GM21717 (cell line): ENCODE measurements at regions not wholly inside any gene's neighbourhood (a gene's known extent, or its start where the extent isn't known, plus 50 kb on each side); places are given as distances from the start of the nearest gene placed in this dataset.

Experiments
- ATAC-seq: cut with Tn5 transposase; IDR thresholded peaks from one replicate; pipeline ENCODE4 v1.9.1; 2021; ENCODE audit warnings: mild to moderate bottlenecking, moderate library complexity; ENCODE audit not compliant: unreplicated experiment

DNA sequence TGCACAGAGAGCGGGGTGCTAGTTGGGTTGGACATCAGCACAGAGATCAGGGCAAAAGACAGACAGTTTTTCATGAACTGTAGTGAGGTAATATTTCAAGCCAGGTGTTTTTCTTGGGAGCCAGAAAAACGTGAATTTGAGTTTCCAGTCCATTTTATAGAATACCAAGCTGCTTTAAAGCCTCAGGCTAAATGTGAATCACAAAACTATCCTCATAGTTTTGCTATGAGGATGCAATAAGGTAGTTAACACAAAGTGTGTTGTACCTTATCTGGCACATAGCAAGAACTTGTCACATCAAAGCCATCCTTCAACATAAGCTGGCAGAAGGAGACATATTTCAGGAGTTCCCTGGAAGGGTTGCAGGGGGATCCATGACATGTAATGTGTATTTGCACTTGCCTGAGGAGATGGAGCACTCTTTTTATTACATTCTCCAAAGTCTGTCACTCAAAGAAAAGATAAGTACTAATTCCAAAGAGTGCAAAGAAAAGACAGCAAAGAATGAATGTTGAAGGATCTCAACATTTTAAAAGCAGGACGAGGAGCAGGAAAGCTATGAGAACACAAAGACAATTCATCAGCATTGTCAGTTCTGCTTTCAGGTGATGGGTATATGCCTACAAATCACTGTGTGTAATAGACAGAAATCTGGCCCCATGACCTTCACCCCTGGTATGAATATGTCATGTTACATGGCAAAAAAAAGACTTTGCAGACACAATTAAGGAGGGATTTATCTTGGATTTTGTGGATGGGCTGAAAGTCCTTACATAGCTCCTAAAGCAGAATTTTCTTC, 1046.4 kb downstream of the NTRK3 start:
- ATAC-seq: no peak

DNA sequence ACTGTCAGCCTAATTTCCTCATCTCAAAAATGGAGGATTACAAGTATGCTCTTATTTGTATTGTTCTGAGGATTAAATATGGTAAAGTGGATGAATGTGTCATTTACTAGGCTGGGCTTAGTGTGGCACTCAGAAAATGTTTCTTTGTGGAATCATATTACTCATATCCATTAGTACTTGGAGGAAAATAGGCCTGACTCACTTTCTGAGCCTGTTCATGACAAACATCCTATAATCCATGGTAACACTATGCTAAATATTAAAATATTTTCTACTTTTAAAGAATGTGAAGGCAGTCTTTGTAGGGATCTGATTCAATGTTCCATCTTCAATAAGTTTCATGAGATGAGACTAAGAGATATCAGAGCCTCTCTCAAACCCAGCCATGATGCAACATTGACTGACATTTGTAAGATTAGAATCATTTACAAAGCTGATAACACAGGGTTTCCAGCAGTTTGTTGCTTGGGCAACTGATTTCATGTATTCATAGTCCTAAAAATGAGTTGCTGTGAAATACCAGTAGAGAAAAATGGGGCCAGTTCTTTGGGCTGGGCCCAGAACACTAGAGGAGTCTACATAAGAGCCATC, 1048.5 kb downstream of the NTRK3 start:
- ATAC-seq: no peak

DNA sequence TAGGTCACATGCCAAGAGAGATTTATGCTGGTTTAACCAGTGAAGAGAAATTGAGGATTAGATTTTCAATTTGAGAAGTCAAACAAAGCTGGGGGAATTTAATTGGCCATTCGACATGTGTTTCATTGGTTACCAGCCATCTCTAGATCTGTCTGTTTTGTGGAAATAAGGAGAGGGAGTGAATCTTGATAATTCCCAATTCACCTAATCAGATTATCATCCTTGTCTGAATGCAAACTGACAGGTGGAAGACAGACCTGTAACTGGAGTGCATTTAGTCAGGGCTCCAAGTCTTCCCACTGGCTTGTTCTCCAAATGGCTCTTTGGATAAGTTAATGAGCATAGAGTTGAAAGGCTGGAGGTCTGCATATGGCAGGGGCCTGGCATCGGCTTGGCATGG, 1049.3 kb downstream of the NTRK3 start:
- ATAC-seq: no peak

DNA sequence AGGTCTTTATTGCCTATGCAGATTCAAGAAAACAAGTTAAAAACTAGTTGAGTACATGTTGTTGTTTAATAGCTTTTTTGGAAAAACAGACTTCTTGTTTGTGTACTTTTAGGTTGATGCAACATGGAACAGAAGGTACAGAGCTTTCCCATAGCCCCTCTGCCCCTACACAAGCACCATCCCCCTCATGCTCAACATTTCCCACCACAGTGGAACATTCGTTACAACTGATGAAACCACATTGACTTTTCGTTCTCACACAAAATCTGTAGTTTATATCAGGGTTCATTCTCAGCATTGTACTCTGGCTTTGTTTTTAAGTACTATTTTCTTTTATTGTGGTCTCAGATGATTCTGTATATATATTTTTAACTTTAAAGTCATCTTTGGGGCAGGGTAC, 1054.6 kb downstream of the NTRK3 start:
- no peak for ATAC-seq

DNA sequence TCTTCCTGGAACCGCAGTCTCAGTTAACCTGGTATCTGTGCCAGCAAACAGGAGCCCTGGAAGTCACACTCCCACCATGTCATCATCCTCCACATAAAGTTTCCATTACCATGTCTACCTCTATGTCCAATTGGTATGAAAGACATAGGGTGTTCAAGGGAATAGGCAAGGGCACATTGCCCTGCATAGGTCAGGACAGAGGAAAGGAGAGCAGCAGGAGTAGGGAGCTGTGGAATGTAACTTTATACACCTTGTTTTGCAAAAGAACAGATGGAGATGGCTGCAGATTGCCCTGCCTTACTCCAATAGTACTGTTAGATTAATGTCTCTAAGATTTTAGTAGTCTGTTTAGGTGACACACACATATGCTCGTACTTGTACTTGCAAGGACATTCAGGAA, 1056.4 kb downstream of the NTRK3 start:
- no peak for ATAC-seq

DNA sequence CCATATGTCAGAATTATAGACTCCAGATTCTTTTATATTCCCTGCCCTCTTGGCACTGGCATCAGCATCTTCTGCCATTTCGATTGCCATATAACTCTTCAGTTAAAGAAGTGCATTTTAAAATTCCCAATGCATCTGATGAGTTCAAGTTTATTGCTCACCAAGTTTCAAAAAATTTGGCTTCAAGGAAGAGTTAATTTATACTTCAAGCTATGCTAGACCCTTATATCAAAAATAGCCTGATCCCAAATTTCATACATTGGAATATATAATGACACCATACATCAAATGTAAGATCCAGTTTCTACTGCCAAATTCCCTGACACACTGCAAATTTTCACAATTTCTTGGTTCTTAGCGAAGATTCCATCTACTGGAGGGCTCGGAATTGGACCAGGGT, 1058.6 kb downstream of the NTRK3 start:
- no peak for ATAC-seq

DNA sequence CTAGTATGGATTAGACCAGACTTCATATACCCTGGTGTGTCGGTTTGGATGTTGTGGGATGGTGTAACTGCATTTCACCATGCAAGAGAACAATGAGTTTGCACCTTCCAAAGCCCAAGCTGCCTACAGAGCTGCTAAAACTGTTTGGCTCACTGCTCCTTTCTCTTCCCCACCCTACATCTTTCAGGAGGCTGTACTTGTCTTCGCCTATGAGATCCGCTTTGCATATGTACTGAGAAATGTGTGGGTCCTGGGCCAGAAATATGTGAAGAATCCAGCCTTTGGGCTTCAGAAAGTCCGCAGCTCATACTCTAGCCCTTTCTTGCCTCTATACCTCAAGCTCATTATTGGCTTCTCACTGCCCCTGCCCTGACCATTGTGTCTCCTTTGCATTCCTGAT, 1060.0 kb downstream of the NTRK3 start:
- no peak for ATAC-seq

DNA sequence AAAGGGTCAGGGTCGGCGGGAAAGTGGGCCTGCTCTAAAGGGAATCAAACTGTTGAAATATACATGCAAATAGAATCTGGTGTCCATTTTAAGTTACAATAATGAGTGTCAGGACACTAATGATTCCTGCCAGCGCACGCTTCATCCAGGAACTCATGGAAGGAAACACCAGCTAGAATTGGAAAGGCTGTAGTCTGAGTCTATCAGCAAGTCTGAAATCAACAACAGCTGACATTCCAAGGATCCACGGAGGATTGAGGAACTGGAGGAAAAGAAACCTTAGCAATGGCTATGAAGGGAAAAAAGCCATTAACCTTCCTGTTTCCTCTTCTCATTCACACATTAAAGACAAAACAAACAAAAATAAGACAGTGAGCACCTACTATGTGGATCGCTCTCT, 1063.1 kb downstream of the NTRK3 start:
- no peak for ATAC-seq

DNA sequence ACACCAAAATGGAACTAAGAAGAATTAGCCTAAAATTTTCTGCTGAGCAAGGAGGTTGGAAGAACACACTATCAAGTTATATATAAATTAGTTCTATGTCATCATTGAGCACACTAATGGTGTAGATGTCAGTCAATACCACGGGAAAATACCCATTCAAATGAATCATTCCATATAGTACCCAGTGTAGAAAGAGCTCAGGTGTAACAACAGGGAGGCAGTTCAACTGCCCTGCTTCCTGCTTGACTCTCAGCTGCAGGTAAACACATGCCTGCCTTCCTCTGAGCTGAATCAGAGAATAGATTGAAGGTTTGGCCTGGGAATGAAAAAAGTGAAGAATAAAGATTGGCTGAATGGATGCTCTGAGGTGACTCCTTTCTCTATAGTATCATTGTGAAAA, 1088.0 kb downstream of the AGBL1 start:
- ATAC-seq: no peak

DNA sequence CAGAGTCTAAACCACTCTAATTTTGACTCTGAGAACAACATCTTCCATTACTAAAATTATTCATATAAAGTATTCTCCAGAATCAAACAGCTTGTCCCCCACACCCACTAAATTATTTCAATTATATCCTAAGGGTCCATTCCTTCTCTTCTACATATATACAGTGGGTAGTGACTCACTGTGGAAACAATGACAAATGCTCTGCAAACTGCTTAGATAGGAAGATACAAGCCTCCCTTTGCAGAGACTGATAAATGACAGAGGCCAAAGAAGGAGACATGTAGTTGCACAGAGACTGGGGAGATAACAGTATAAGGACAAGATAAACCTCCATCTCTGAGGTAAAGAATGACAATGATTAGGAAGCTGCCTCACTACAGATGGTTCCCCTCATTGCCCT, 1087.4 kb downstream of the AGBL1 start:
- ATAC-seq: no peak

DNA sequence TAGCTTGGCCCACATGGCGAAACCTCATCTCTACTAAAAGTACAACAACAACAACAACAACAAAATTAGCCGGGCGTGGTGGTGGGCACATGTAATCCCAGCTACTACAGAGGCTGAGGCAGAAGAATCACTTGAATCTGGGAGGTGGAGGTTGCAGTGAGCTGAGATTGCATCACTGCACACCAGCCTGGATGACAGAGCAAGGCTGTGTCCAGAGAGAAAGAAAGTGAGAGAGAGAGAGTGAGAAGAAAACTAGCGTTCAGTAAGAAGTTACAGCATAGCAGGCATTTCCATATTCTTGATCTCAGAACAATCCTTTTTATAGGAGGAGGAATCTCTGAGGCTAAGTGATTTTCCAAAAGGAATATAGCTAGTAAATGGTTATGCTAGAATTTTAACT, 1076.1 kb downstream of the AGBL1 start:
- ATAC-seq: no peak

DNA sequence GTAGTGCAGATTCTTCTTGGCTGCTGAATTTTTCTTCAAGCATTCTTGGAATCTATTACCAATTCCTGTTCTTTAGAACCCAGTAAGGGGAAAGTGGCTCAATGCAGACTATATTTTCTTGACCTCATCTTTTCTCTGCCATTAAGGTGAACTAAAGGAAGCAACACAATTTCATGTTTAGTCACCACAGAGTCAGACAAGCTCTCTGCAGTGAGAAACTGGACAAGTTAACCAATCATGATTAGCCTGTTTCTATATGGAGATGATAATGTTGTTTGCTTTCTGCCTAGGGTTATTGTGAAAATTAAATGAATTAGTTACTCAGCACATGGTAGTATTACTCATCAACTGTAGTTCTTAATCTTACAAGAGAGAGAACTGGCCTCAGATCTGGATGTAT, 1075.1 kb downstream of the AGBL1 start:
- no peak for ATAC-seq

DNA sequence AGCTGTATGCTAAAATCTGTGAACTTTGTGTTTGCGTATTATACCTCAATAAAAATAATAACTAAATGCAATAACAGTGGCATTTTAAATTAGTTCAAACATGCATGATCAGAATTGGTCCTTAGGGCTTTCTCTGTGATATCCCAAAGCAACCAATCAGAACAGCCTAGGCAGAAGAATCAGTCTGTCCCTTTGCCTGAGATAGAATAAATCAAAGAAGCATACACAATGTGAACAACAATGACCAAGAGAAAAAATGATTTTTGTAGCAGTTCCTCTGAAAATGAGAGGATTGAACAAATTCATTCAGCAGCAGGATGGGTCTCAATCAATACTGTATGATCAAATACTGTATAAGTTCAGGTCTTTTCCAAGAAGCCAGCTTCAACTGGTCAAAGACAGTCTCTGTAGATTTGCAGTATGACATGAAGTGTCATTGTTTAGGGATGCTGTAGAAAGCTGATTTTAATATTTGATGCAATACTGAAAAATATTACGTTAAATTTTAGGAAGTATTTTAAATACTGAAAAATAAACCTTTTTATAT, 1071.6 kb downstream of the AGBL1 start:
- no peak for ATAC-seq

DNA sequence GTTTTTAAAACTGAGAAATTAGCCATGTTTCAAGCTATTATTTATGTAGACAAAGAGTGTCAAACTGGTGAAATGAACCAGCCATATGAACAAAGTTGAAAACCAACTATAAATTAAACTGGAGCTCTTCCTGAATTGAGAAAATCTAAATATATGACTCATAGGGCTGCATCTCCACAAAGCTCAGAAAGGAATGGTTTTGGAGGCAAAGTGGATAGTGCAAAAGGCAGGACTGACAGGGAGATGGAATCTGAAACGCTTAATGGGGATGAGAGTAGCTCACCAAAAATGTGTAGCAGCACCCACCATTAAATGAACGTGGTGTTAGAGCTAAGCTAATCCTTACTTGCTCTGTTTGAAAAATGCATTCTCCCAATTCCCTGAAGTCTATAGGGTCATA, 1066.0 kb downstream of the AGBL1 start:
- no peak for ATAC-seq

DNA sequence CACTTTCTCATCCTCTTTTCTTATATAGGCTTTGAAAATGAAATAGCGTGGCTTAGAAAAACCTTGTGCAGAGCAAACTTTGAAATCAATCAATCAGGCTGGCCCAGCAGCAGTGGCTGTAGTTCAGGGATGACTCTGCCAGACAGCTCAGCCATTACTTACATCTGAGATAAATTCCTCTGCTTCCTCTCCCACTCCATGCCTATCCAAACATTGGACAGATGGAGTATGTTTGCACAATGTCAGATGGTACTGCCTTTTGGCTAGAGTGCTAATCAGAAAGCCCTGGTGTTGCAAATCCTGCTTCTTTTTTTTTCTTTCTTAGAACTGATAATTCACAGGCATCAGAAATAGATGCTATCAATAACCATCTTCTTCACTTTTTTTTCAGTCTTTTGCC, 1065.1 kb downstream of the AGBL1 start:
- ATAC-seq: no peak

DNA sequence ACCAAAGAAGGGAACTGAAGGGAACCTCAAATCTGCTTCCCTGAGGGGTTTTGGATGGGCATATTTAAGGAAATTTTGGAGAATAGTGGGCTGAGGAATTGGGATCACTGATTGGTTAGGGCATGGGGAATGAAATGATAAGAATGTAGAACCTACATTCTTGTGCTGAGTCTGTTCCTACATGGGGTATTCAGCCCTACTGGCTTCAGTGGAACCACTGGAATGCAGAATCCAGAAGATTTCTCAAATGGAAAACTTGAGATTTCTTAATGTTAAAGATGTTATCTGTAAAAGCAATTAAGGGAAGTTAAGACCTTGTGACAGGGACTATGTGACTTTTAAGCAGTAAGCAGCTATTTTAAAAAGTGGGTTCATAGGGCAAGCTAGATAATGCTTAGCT, 1062.4 kb downstream of the AGBL1 start:
- ATAC-seq: no peak

DNA sequence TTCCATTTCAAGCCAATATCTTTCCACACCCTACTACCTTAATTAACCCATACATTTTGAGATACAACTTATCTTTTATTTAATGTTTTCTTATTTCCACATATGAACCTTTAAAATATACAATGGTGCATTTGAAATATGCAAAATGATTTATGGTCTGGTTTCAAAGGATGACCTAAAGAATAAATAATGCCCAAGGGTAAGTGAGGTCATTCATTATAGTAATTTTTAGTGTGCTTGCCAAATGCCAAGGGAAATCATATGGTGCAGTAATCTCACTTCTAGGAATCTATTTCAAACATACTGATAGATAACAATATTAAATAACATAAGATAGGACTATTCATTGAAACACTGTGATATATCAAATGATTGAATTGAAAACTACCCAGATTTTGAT, 1055.4 kb downstream of the AGBL1 start:
- no peak for ATAC-seq

DNA sequence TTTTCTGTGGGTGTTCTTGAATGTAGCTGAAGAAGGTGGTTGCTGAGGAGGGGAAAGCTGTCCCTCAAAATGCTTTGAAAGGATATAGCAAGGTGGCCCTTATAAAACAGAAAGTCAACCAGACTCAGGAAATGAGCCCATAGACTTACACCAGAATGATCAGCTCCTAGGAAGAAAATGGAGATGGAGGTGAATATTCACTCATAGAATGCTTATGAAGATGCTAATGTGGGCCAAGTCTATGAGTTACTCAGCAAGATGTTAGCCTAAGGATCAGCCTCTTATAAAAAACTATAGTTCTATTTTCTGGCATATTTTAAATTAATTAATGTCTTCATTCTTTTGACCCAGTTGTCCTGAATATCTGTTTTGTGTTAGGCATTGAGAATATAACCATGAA, 1054.0 kb downstream of the AGBL1 start:
- no peak for ATAC-seq

DNA sequence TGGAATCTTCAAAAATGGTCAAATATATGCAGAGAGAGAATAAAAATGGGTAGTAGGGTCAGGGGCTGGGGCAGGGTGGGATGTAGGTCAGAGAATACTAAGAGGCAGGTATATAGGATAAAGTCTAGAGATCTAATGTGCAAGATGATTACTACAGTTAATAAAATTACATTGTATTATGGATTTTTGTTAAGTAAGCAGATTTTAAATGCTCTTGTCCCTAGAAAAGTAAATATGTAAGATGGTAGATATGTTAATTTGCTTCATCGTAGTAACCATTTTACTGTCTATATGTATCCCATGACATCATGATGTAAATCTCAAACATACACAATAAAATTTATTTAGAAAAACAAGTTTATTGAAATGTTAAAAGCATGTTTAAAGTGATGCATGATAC, 1051.4 kb downstream of the AGBL1 start:
- no peak for ATAC-seq

DNA sequence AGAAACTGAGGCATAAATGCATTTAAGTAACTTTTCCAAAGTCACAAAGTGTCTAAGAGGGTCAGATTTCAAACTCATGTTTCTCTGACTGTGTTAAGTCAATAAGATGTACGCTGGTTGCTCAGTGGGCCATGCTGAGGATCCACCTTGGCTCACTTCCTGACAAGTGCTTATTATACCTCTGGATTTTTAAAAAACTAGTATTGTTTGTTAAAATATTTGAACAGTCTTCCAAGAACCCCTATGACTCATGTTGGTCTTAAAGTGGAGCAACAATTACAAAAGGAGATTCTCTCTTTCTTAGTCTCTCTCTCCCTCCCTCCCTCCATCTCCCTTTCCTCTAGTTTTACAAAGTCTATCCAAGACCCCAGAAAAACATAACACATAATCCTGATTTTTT, 1050.2 kb downstream of the AGBL1 start:
- ATAC-seq: no peak

DNA sequence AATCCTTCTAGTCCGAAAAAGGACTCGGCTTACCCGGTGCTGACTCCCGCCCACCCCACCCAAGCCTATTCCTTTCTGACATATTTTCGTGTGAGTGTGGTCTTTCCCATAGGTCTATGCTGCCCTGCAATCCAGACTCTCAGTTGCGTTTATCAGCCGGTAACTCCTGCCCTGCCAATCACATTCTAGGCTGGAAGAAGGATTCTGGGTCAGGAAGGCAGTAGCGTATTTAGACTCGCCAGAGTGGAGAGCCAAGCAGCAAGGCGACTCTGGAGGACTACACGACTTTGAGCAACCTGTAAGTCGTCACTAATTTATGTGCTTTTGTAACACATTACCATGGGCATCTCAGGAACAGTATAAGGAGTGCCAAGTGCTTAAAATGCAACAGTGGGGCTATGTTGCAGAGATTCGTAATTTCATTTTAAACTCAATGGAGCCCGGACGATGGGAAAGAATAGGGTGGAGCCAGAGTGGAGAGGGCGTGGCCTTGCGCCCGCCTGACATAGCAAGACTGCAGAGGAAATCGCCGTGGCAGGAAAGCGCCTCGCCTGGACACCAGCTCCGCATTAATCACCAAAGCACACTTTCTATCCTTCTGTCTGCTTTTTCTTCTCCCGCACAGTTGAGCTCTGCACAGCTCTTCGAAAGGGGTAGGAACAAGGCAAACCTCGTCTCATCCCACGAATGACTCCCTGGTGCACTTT, 1044.2 kb downstream of the AGBL1 start:
- no peak for ATAC-seq

DNA sequence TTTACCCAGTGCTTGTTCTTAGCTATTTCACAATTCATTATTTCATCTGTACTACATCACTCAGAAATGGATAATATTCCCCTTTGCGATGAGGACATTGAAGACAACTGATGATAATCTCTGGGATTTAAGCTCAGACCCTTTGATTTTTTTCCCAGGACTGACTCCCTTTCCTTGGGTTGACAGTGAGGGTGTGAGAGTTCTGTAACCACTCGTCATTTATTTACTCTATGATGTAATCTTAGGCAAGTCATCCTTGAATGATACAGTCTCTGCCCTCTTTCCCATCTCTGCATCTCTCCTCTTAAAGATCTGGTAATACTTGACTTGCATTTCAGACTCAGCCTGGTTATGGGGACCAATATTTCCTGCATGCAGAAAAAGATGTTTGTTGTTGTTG, 1041.7 kb downstream of the AGBL1 start:
- no peak for ATAC-seq
